HepG2 (cell line): ENCODE measurements at regions not wholly inside any gene's neighbourhood (a gene's known extent, or its start where the extent isn't known, plus 50 kb on each side); places are given as distances from the start of the nearest gene placed in this dataset.

Experiments
- KDM1A ChIP-seq: IDR thresholded peaks from 2 replicates; pipeline ENCODE4 v1.6.1; 2016; ENCODE audit warnings: missing compliant biosample characterization
- TGIF2 ChIP-seq: IDR thresholded peaks from 2 replicates; pipeline ENCODE4 v1.6.1; 2016; ENCODE audit warnings: control low read depth, missing compliant biosample characterization
- TF ChIP-seq, protein P1 (sequence below): sonication (generic); formaldehyde crosslinking; IDR thresholded peaks from 2 replicates; pipeline ENCODE4 v1.8.0; 2022; ENCODE audit warnings: missing genetic modification reagents, mild to moderate bottlenecking, inconsistent platforms, borderline replicate concordance

DNA sequence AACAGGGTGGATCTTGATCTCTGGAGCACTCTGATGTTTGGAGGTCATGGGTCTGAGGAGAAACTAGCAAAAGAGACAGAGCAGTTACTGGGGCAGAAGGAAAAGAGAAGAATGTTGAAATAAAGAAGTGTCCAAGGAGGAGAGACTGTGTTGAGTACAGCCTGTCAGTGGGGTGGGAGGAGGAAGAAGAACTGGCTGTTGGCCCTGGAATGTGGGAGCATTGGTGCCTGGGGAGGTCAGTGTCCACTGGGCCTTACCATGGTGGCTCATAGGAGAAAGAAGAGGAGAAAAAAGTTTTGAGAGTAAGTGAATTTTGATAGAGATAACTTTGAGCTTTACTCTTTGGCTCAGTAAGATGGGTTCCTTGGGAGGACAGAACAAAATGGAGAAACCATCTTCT lies 499.0 kb downstream of the TXNL1 start:
- TF ChIP-seq TGIF2 (CRISPR knock-in tag): no peak
- TF ChIP-seq, protein P1, sequence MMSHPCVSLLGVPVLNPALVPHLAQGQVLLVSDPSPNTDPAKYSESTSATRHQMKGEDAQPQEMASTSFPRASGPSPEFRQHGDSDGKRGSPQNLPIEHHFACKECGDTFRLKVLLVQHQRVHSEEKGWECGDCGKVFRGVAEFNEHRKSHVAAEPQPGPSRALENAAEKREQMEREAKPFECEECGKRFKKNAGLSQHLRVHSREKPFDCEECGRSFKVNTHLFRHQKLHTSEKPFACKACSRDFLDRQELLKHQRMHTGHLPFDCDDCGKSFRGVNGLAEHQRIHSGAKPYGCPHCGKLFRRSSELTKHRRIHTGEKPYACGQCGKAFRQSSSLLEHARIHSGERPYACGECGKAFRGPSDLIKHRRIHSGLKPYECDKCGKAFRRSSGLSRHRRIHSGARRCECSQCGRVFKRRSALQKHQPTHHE (CRISPR knock-in tag): no peak
- TF ChIP-seq KDM1A (CRISPR knock-in tag): no peak
